ENCODE measurements at regions not wholly inside any gene's neighbourhood (a gene's known extent, or its start where the extent isn't known, plus 50 kb on each side); places are given as distances from the start of the nearest gene placed in this dataset.

DNA sequence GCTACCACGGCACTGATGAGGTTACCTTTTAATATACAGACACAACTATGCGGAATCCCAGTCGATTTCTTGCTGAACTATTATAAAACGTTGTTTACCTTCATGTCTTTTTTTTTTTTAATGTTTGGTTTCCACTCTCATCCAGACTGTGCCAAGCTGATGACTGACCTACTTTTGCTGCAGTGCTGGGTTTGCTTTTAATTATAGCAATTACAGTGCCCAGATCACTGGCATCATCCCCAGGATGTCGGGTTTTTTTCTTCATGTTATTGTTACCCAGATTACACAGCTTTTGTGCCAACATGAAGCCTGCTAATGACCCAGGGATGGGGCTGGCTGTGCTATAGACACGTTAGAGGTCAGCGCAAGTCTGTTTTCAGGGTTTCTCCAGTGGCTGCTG is 294.0 kb upstream of the ATP10A start:
- no peak for DNase-seq
- Mint-ChIP-seq H3K27me3 (peaks cover 38% of the 10 kb centered on the region), H3K4me1 (no peaks in the 10 kb centered on the region), H3K9me3 (peaks cover 19% of the 10 kb centered on the region), H3K36me3 (no peaks in the 10 kb centered on the region), H3K27ac (no peak overlapping the region), H3K4me3 (no peak overlapping the region)

DNA sequence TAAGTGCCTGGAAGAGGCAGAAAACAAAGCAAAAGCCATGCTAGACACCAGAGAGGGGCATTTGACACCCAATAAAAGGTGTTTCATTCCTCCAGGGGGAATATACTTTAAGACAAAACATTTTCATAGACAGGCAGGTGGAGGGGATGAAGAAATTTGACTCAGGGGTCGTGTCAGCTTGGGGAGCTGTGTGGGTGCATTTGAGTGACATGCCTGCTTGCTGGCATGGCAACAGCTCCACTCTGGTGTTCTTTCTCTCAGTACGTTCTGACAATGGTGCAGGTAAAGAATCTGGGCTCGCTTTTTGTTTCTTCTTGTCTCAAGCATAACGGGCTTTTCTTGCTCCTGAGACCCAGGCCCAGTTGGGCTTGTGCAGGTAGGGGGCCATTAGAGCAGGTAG is 292.9 kb upstream of the ATP10A start:
- Mint-ChIP-seq H3K4me3 (no peak overlapping the region), H3K4me1 (no peaks in the 10 kb centered on the region), H3K27me3 (peaks cover 34% of the 10 kb centered on the region), H3K27ac (no peak overlapping the region), H3K36me3 (no peaks in the 10 kb centered on the region), H3K9me3 (peaks cover 19% of the 10 kb centered on the region)
- no peak for DNase-seq

DNA sequence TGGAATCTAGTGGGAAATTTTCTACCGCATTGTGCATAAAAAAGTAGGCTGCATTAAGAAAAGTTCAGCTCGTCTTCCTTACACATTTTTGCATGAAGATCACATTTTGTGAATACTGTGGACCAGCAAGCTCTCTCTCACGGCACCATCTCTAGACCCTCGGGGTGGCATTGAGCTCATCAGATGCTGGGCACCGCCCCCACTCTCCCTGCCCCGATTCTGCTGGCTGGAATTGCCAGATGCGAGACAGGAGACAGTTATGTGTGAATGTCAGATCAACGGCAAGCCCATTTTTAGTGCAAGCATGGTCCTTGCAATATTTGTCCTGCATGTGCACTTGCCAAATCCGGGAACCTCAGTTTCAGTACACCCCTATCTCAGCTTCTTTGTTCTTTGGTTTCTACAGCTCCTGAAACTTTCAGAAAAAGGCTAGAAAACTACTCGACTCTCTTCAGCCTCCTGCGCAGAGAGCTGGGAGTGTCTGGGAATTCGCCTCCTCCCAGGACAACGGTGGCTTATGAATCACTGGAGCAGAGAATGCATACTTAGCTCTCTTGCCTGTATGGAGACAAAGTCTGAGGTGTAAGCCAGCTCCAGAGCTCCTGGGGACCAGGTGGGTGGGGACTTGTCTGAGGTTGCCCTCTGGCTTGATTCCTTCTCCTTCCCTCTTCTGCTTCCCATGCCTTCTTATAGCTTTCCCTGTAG is 285.2 kb upstream of the ATP10A start:
- Mint-ChIP-seq H3K4me1 (no peaks in the 10 kb centered on the region), H3K27ac (no peak overlapping the region), H3K27me3 (peaks cover 26% of the 10 kb centered on the region), H3K4me3 (no peak overlapping the region), H3K9me3 (peaks cover 6% of the 10 kb centered on the region), H3K36me3 (no peaks in the 10 kb centered on the region)
- DNase-seq = no peak

DNA sequence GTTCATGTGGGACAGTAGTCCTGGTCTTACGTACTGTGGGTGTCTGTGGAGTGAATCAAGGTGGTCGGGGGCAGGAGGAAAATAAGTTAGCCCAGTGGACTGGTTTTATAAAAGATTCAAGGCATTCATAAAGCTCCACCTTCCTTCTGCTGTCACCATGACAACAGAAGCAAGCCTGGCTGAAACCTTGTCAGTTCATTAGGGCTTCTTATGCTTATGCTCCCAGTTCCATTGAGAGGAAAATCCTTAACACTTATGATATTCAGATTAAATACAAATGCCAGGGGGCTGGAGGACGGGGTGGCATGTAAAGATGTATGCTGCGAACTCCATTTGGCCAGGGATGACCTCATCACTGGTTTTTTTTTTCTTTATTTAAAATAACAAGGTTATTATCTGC is 283.1 kb upstream of the ATP10A start:
- Mint-ChIP-seq H3K36me3 (no peaks in the 10 kb centered on the region), H3K9me3 (no peaks in the 10 kb centered on the region), H3K27ac (no peak overlapping the region), H3K27me3 (peaks cover 26% of the 10 kb centered on the region), H3K4me1 (no peaks in the 10 kb centered on the region), H3K4me3 (no peak overlapping the region)
- no peak for DNase-seq

GRCh38 chr15:26145796-26146195 is 282.7 kb upstream of the ATP10A start:
- Mint-ChIP-seq H3K4me1 (no peaks in the 10 kb centered on the region), H3K27ac (no peak overlapping the region), H3K36me3 (no peaks in the 10 kb centered on the region), H3K9me3 (no peaks in the 10 kb centered on the region), H3K4me3 (no peak overlapping the region), H3K27me3 (peaks cover 24% of the 10 kb centered on the region)
- DNase-seq = no peak

- no peaks in the 10 kb centered on the region for H3K4me1 Mint-ChIP-seq
- no peak overlapping the region for H3K4me3 Mint-ChIP-seq
- peaks cover 17% of the 10 kb centered on the region for H3K27me3 Mint-ChIP-seq
- no peak overlapping the region for H3K27ac Mint-ChIP-seq
- DNase-seq = no peak
- H3K36me3 Mint-ChIP-seq = no peaks in the 10 kb centered on the region
- no peaks in the 10 kb centered on the region for H3K9me3 Mint-ChIP-seq
Observed at GRCh38 chr15:26144836-26145235, 281.7 kb upstream of the ATP10A start.

DNA sequence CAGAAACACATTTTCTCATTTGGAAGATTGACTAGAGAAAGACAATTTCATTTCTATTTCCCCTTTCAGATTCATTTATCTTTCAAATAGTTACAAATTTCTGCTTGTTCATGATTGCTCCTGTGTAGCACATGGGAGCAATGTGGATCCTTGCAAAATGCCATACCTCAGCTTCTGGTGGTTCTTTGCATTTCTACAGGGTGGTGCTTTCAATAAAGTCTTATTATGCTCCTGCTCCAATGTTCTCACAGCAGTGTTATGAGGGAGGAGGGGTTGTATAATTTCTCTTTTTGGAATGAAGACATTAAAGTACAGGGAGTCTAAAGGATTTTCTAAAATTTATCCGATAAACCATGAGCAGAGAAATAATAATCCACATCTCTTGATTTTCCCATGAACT is 280.1 kb upstream of the ATP10A start:
- H3K4me3 Mint-ChIP-seq = no peak overlapping the region
- no peak for DNase-seq
- peaks cover 18% of the 10 kb centered on the region for H3K27me3 Mint-ChIP-seq
- no peaks in the 10 kb centered on the region for H3K9me3 Mint-ChIP-seq
- no peak overlapping the region for H3K27ac Mint-ChIP-seq
- H3K36me3 Mint-ChIP-seq = no peaks in the 10 kb centered on the region
- H3K4me1 Mint-ChIP-seq = no peaks in the 10 kb centered on the region

DNA sequence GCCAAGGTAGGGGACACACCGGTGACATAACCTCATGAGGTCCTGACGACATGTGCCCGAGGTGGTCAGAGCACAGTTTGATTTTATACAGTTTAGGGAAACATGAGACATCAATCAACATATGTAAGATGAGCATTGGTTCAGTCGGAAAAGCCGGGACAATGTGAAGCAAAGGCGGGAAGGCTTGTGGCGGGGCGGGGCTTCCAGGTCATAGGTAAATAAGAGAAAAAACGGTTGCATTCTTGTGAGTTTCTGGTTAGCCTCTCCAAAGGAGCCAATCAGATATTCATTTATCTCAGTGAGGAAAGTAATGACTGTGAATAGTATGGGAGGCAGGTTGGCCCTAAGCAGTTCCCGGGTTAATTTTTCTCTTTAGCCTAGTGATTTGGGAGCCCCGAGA is 271.7 kb upstream of the ATP10A start:
- peaks cover 20% of the 10 kb centered on the region for H3K27me3 Mint-ChIP-seq
- no peak overlapping the region for H3K4me3 Mint-ChIP-seq

DNA sequence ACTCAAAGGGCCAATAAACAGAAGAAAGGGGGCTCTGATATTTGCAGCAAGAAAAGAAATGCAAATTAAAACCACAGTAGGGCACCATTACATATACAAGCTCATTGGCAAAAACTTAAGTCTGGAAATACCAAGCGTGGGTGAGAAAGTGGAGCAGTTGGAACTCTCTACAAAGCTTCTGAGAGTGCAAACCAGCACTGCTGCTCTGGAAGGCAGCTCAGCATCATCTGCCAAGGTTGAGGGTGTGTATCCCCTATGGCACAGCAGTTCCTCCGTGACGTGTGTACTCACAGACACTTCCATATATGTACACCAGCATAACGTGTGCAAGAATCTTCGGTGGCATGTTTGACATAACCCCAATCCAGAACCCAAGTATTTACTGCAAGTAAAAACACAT is 271.0 kb upstream of the ATP10A start:
- Mint-ChIP-seq H3K36me3 (no peaks in the 10 kb centered on the region), H3K27me3 (peaks cover 20% of the 10 kb centered on the region), H3K4me3 (no peak overlapping the region), H3K9me3 (no peaks in the 10 kb centered on the region), H3K27ac (no peak overlapping the region), H3K4me1 (no peaks in the 10 kb centered on the region)
- DNase-seq = no peak

More for the DNA sequence above, 271.7 kb upstream of the ATP10A start:
- no peaks in the 10 kb centered on the region for H3K9me3 Mint-ChIP-seq
- DNase-seq = no peak
- no peaks in the 10 kb centered on the region for H3K4me1 Mint-ChIP-seq
- H3K36me3 Mint-ChIP-seq = no peaks in the 10 kb centered on the region
- H3K27ac Mint-ChIP-seq = no peak overlapping the region

GRCh38 chr15:26132811-26133210 is 269.7 kb upstream of the ATP10A start:
- Mint-ChIP-seq H3K27me3 (peaks cover 24% of the 10 kb centered on the region), H3K4me3 (no peak overlapping the region), H3K27ac (no peak overlapping the region), H3K36me3 (no peaks in the 10 kb centered on the region), H3K9me3 (no peaks in the 10 kb centered on the region), H3K4me1 (no peaks in the 10 kb centered on the region)
- no peak for DNase-seq

GRCh38 chr15:26129852-26130251 is 266.7 kb upstream of the ATP10A start:
- Mint-ChIP-seq H3K36me3 (no peaks in the 10 kb centered on the region), H3K9me3 (no peaks in the 10 kb centered on the region), H3K4me1 (no peaks in the 10 kb centered on the region), H3K4me3 (no peak overlapping the region), H3K27me3 (peaks cover 31% of the 10 kb centered on the region), H3K27ac (no peak overlapping the region)
- no peak for DNase-seq

DNA sequence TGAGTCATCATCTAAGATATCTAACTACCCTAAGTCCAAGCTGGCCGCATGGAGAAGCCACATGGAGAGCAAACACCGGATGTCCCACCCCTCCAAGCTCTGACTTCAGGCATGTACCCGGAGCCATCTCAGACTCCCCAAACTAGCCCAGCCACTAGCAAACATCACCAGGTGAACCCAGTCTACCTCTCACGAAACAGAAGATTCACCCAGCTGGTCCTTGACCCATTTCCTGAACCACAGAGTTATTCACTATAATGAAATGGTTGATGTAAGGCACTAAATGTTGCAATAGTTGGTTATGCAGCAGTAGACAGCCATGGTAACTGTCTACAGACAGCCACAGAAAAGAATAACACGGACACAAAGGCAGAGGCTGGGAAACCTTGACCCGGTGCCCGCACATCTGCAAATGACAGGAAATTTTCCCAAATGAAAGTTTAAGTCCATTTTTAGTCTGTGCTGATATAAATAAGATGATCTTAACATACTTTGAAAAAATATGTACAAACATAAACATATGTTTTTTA is 265.5 kb upstream of the ATP10A start:
- Mint-ChIP-seq H3K27ac (no peak overlapping the region), H3K27me3 (peaks cover 31% of the 10 kb centered on the region), H3K9me3 (no peaks in the 10 kb centered on the region), H3K4me1 (no peaks in the 10 kb centered on the region), H3K4me3 (no peak overlapping the region), H3K36me3 (no peaks in the 10 kb centered on the region)
- no peak for DNase-seq

DNA sequence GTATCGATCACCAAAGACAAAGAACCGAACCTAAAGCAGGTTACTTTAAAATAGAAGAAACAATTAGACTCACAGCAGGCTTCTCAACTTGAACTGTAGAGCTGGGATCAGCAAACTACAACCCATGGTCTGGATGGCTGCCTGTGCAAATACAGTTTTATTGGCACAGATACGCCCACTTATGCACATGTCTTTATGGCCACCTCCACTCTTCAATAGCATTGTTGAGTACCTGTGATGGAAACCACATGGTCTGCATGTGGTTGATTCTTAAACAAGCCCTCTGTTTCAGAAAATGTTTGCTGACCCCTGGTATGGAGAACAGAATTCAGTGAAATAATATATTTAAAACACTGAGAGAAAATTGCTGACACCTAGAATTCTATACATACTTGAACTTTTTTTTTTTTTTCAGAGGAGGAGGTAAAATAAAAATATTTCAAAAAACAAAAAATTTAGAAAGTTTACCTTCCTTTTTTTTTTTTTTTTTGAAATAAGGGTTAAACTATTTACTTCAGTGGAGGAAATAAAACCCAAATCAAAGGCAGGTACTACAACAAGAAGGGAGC is 263.8 kb upstream of the ATP10A start:
- Mint-ChIP-seq H3K4me1 (no peaks in the 10 kb centered on the region), H3K36me3 (no peaks in the 10 kb centered on the region), H3K27me3 (peaks cover 18% of the 10 kb centered on the region), H3K27ac (no peak overlapping the region), H3K4me3 (no peak overlapping the region), H3K9me3 (no peaks in the 10 kb centered on the region)
- no peak for DNase-seq

GRCh38 chr15:26126070-26126469 is 262.9 kb upstream of the ATP10A start:
- Mint-ChIP-seq H3K36me3 (no peaks in the 10 kb centered on the region), H3K27me3 (peaks cover 16% of the 10 kb centered on the region)

GRCh38 chr15:26125664-26126063 is 262.5 kb upstream of the ATP10A start:
- Mint-ChIP-seq H3K36me3 (no peaks in the 10 kb centered on the region), H3K4me1 (no peaks in the 10 kb centered on the region), H3K4me3 (no peak overlapping the region), H3K9me3 (no peaks in the 10 kb centered on the region), H3K27me3 (peaks cover 16% of the 10 kb centered on the region), H3K27ac (no peak overlapping the region)
- DNase-seq = no peak

More at GRCh38 chr15:26126070-26126469, 262.9 kb upstream of the ATP10A start:
- no peak for DNase-seq
- Mint-ChIP-seq H3K9me3 (no peaks in the 10 kb centered on the region), H3K4me3 (no peak overlapping the region), H3K4me1 (no peaks in the 10 kb centered on the region), H3K27ac (no peak overlapping the region)

DNA sequence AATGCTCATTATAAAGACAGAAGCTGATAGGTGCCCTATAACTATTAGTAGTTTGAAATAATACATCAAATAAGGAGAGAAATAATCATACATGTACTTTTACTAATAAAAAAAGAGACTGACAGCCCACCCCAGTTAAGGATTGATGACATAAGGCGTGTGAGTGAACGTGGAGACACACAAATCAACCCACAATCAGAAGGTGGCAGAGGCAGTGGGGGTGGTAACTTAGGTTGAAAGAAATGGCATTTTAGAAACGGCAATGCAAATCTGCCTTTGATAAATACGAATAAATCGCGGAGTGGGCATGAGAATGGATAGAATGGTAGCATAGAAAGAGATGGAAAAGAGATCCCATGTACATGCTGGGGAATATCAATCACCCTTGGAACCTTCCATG is 256.2 kb upstream of the ATP10A start:
- no peak for DNase-seq
- no peak overlapping the region for H3K27ac Mint-ChIP-seq

More for the DNA sequence above, 256.2 kb upstream of the ATP10A start:
- Mint-ChIP-seq H3K9me3 (no peaks in the 10 kb centered on the region), H3K27me3 (no peaks in the 10 kb centered on the region), H3K4me3 (no peak overlapping the region), H3K4me1 (no peaks in the 10 kb centered on the region), H3K36me3 (no peaks in the 10 kb centered on the region)

Data from activated naive CD8-positive, alpha-beta T cell treated with anti-CD3 and anti-CD28 coated beads for 36 hours (primary cell).